ENCODE measurements at regions not wholly inside any gene's neighbourhood (a gene's known extent, or its start where the extent isn't known, plus 50 kb on each side); places are given as distances from the start of the nearest gene placed in this dataset.

- TF ChIP-seq CHD7 (IDR thresholded peaks at IDR 0.05; ENCODE audit: insufficient replicate concordance, low read length) (no peak), JUND (IDR thresholded peaks at IDR 0.05; ENCODE audit: low read length) (no peak), RNF2 (IDR thresholded peaks at IDR 0.05; ENCODE audit: borderline replicate concordance, low read depth, low read length, missing control alignments, poor library complexity, severe bottlenecking) (no peak), CBX8 (IDR thresholded peaks at IDR 0.05; ENCODE audit: borderline replicate concordance, low read depth, low read length) (no peak), MAX (IDR thresholded peaks at IDR 0.05) (no peak)
These were observed 97.4 kb upstream of the KLF13 start (continued) for GRCh38 chr15:31228980-31229826.
